Liver (tissue), 8 donors: ENCODE measurements at regions not wholly inside any gene's neighbourhood (a gene's known extent, or its start where the extent isn't known, plus 50 kb on each side); places are given as distances from the start of the nearest gene placed in this dataset.

Source experiments
- DNase-seq: peaks from one replicate; pipeline ENCODE4 v3.0.0-alpha.2; 2017; ENCODE audit warnings: low spot score
- H3K27ac ChIP-seq, 2 donors: one replicate each; pipeline ENCODE4 v1.7.0; 2013; ENCODE audit warnings: inconsistent platforms in 2 of 2, low read length in 2 of 2, control low read depth in 1 of 2, low read depth in 1 of 2, mild to moderate bottlenecking in 1 of 2
- H3K27me3 ChIP-seq, 4 donors: one replicate each; pipeline versions ENCODE4 v1.6.1 to v1.7.0; 2013; ENCODE audit warnings: low read length in 3 of 4, inconsistent platforms in 1 of 4, mild to moderate bottlenecking in 1 of 4, moderate library complexity in 1 of 4; ENCODE audit not compliant: control insufficient read depth in 4 of 4, insufficient read depth in 4 of 4
- H3K36me3 ChIP-seq, 4 donors: one replicate each; pipeline versions ENCODE4 v1.6.1 to v1.7.0; 2013; ENCODE audit warnings: low read length in 3 of 4, mild to moderate bottlenecking in 3 of 4, low read depth in 1 of 4, moderate library complexity in 1 of 4; ENCODE audit not compliant: control insufficient read depth in 4 of 4, insufficient read depth in 3 of 4
- H3K4me1 ChIP-seq, 4 donors: one replicate each; pipeline versions ENCODE4 v1.6.1 to v1.7.0; 2013; ENCODE audit warnings: low read length in 3 of 4, mild to moderate bottlenecking in 3 of 4, moderate library complexity in 1 of 4; ENCODE audit not compliant: control insufficient read depth in 4 of 4, insufficient read depth in 4 of 4
- H3K4me3 ChIP-seq, 3 donors: one replicate each; pipeline versions ENCODE4 v1.6.1 to v1.7.0; 2013; ENCODE audit warnings: low read length in 3 of 3, control low read depth in 1 of 3, low read depth in 1 of 3, mild to moderate bottlenecking in 1 of 3
- H3K9ac ChIP-seq, 2 donors: one replicate each; pipeline ENCODE4 v1.7.0; 2013; ENCODE audit warnings: low read length in 2 of 2, mild to moderate bottlenecking in 2 of 2, moderate library complexity in 2 of 2, control low read depth in 1 of 2, low read depth in 1 of 2
- H3K9me3 ChIP-seq, 4 donors: one replicate each; pipeline versions ENCODE4 v1.6.1 to v1.7.0; 2013; ENCODE audit warnings: low read length in 3 of 4; ENCODE audit not compliant: control insufficient read depth in 4 of 4
- EGR1 ChIP-seq, 2 donors: IDR thresholded peaks; 2 replicates each; pipeline ENCODE4 v1.6.1; 2016 to 2018; ENCODE audit warnings: antibody characterized with exemption in 2 of 2, low read depth in 2 of 2
- FOXA1 ChIP-seq: IDR thresholded peaks from 2 replicates; pipeline ENCODE4 v1.6.1; 2016; ENCODE audit warnings: antibody characterized with exemption
- FOXA2 ChIP-seq: IDR thresholded peaks from 2 replicates; pipeline ENCODE4 v1.6.1; 2016; ENCODE audit warnings: antibody characterized with exemption
- GABPA ChIP-seq, 2 donors: IDR thresholded peaks in 1 of 2; conservative IDR thresholded peaks in 1 of 2; 2 replicates each; pipeline ENCODE4 v1.6.1; 2016; ENCODE audit warnings: antibody characterized with exemption in 2 of 2, mild to moderate bottlenecking in 1 of 2, moderate library complexity in 1 of 2
- HNF4A ChIP-seq, 2 donors: conservative IDR thresholded peaks; 2 replicates each; pipeline ENCODE4 v1.6.1; 2016; ENCODE audit warnings: antibody characterized with exemption in 2 of 2, mild to moderate bottlenecking in 2 of 2
- HNF4G ChIP-seq: IDR thresholded peaks from 2 replicates; pipeline ENCODE4 v1.6.1; 2016; ENCODE audit warnings: antibody characterized with exemption
- JUND ChIP-seq, 2 donors: IDR thresholded peaks; 2 replicates each; pipeline ENCODE4 v1.6.1; 2016; ENCODE audit warnings: antibody characterized with exemption in 2 of 2
- MAX ChIP-seq: IDR thresholded peaks from 2 replicates; pipeline ENCODE4 v1.6.1; 2016; ENCODE audit warnings: antibody characterized with exemption
- NR2F2 ChIP-seq: IDR thresholded peaks from 2 replicates; pipeline ENCODE4 v1.6.1; 2016; ENCODE audit warnings: antibody characterized with exemption
- RAD21 ChIP-seq, 2 donors: IDR thresholded peaks; 2 replicates each; pipeline ENCODE4 v1.6.1; 2016; ENCODE audit warnings: antibody characterized with exemption in 2 of 2, mild to moderate bottlenecking in 2 of 2
- REST ChIP-seq: IDR thresholded peaks from 2 replicates; pipeline ENCODE4 v1.6.1; 2016; ENCODE audit warnings: antibody characterized with exemption, mild to moderate bottlenecking
- RXRA ChIP-seq, 2 donors: IDR thresholded peaks; 2 replicates each; pipeline ENCODE4 v1.6.1; 2017 to 2018; ENCODE audit warnings: antibody characterized with exemption in 2 of 2, mild to moderate bottlenecking in 1 of 2
- SP1 ChIP-seq: IDR thresholded peaks from 2 replicates; pipeline ENCODE4 v1.6.1; 2018; ENCODE audit warnings: antibody characterized with exemption, mild to moderate bottlenecking
- TAF1 ChIP-seq: conservative IDR thresholded peaks from 2 replicates; pipeline ENCODE4 v1.6.1; 2016; ENCODE audit warnings: antibody characterized with exemption, mild to moderate bottlenecking
- YY1 ChIP-seq: IDR thresholded peaks from 2 replicates; pipeline ENCODE4 v1.6.1; 2016; ENCODE audit warnings: antibody characterized with exemption, mild to moderate bottlenecking
- ZBTB33 ChIP-seq: IDR thresholded peaks from 2 replicates; pipeline ENCODE4 v1.6.1; 2016; ENCODE audit warnings: antibody characterized with exemption
- WGBS: extraction: QIAGEN DNeasy Blood & Tissue Kit; methylation state at CpG from one replicate; pipeline ENCODE4 v1.1.7; 2013; 5-methylcytosine and 5-hydroxymethylcytosine counted together
- TF ChIP-seq, protein P1 (sequence below): fragments of 150-350 bp; IDR thresholded peaks from 2 replicates; pipeline ENCODE4 v1.5.1; 2017; ENCODE audit warnings: improper control_type of control experiment, low read depth, low read length; ENCODE audit not compliant: missing input control
- TF ChIP-seq, protein P2 (sequence below): IDR thresholded peaks from 2 replicates; pipeline ENCODE4 v1.6.1; 2016; ENCODE audit warnings: antibody characterized with exemption
- donor health status: healthy.
- donor health status: healthy.
- donor health status: healthy.
- donor health status: healthy.
- donor health status: healthy.

GRCh38 chr2:185241556-185241955 lies 497.0 kb upstream of the FSIP2 start:
- WGBS, result 80% methylated on average over 13 of the region's 13 CpGs
- TF ChIP-seq, protein P1, sequence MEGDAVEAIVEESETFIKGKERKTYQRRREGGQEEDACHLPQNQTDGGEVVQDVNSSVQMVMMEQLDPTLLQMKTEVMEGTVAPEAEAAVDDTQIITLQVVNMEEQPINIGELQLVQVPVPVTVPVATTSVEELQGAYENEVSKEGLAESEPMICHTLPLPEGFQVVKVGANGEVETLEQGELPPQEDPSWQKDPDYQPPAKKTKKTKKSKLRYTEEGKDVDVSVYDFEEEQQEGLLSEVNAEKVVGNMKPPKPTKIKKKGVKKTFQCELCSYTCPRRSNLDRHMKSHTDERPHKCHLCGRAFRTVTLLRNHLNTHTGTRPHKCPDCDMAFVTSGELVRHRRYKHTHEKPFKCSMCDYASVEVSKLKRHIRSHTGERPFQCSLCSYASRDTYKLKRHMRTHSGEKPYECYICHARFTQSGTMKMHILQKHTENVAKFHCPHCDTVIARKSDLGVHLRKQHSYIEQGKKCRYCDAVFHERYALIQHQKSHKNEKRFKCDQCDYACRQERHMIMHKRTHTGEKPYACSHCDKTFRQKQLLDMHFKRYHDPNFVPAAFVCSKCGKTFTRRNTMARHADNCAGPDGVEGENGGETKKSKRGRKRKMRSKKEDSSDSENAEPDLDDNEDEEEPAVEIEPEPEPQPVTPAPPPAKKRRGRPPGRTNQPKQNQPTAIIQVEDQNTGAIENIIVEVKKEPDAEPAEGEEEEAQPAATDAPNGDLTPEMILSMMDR, result no peak
- no peak for TF ChIP-seq YY1
- TF ChIP-seq RXRA (IDR thresholded peaks at IDR 0.05), result no peak
- no peak for TF ChIP-seq RAD21 (IDR thresholded peaks at IDR 0.05)
- no peak for TF ChIP-seq NR2F2
- TF ChIP-seq REST, result no peak
- TF ChIP-seq EGR1 (IDR thresholded peaks at IDR 0.05; ENCODE audit: low read depth in 2 of 2), result no peak
- TF ChIP-seq FOXA2, result no peak
- TF ChIP-seq SP1, result no peak
- no peak for TF ChIP-seq HNF4A (conservative IDR thresholded peaks at IDR 0.05)
- no peak for TF ChIP-seq MAX
- no peak for TF ChIP-seq JUND (IDR thresholded peaks at IDR 0.05)
- no peak for TF ChIP-seq GABPA (IDR thresholded peaks at IDR 0.05 in 1 of 2, conservative IDR thresholded peaks at IDR 0.05 in 1 of 2)
- no peak for TF ChIP-seq FOXA1
- TF ChIP-seq TAF1, result no peak
- TF ChIP-seq, protein P2, sequence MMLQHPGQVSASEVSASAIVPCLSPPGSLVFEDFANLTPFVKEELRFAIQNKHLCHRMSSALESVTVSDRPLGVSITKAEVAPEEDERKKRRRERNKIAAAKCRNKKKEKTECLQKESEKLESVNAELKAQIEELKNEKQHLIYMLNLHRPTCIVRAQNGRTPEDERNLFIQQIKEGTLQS, result no peak
- TF ChIP-seq HNF4G, result no peak
- no peak for TF ChIP-seq ZBTB33
- no peak overlapping the region for H3K4me3 ChIP-seq
- no peak for DNase-seq
- H3K27me3 ChIP-seq, result no peaks in the 10 kb centered on the region
- no peak overlapping the region for H3K9ac ChIP-seq
- H3K27ac ChIP-seq, result no peak overlapping the region
- peaks cover 0 to 2% (median 0%) of the 10 kb centered on the region in 4 donors for H3K9me3 ChIP-seq
- no peaks in the 10 kb centered on the region for H3K36me3 ChIP-seq
- no peaks in the 10 kb centered on the region for H3K4me1 ChIP-seq

- no peak for DNase-seq
- no peaks in the 10 kb centered on the region for H3K36me3 ChIP-seq
- H3K27ac ChIP-seq, result no peak overlapping the region
- no peaks in the 10 kb centered on the region for H3K4me1 ChIP-seq
- H3K27me3 ChIP-seq, result no peaks in the 10 kb centered on the region
- WGBS, result 80% methylated on average over 2 of the region's 2 CpGs
- no peak overlapping the region for H3K9ac ChIP-seq
- TF ChIP-seq TAF1, result no peak
- TF ChIP-seq, protein P2, result no peak
- no peak for TF ChIP-seq SP1
- TF ChIP-seq GABPA (IDR thresholded peaks at IDR 0.05 in 1 of 2, conservative IDR thresholded peaks at IDR 0.05 in 1 of 2), result no peak
- H3K9me3 ChIP-seq, result peaks cover 0 to 2% (median 0%) of the 10 kb centered on the region in 4 donors
- no peak overlapping the region for H3K4me3 ChIP-seq
Measured at GRCh38 chr2:185242462-185242861, 496.1 kb upstream of the FSIP2 start.
